ENCODE measurements at regions not wholly inside any gene's neighbourhood (a gene's known extent, or its start where the extent isn't known, plus 50 kb on each side); places are given as distances from the start of the nearest gene placed in this dataset.

- no peak for TF ChIP-seq CTCF (conservative IDR thresholded peaks at IDR 0.05 in 1 of 2, IDR thresholded peaks at IDR 0.05 in 1 of 2; ENCODE audit: low read depth in 1 of 2, low read length in 2 of 2)
- no peak for TF ChIP-seq EZH2 (IDR thresholded peaks at IDR 0.05; ENCODE audit: low read length, missing control alignments)
Observed at GRCh38 chr1:214216779-214217178, 64.2 kb upstream of the SMYD2 start.
